SH-SY5Y (cell line): ENCODE measurements at regions not wholly inside any gene's neighbourhood (a gene's known extent, or its start where the extent isn't known, plus 50 kb on each side); places are given as distances from the start of the nearest gene placed in this dataset.

Experiments
- GATA2 ChIP-seq: IDR thresholded peaks from 2 replicates; pipeline ENCODE4 v1.6.1; 2011; ENCODE audit warnings: mild to moderate bottlenecking, low read depth, low read length
- GATA3 ChIP-seq: IDR thresholded peaks from 2 replicates; pipeline ENCODE4 v1.6.1; 2011; ENCODE audit warnings: low read depth, mild to moderate bottlenecking, low read length, moderate library complexity

DNA sequence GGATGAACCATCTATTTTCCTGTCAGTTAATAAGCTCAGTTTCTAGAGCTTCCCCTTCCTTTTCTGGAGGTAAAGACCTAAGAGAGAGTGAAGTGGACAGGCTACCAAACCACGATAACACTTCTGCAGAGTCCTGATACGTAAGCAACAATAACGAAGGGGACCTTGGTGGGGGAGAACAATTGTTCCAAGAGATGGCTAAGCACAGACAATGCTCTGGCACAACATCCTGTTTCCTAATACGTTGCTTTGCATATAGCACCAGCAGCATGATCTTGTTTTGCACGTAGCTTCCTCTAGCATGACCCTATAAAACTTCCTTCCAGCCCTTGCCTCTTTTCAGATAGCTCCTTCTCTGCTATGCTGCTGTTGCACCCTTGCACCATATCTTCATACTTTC lies 247.3 kb downstream of the RAD51AP2 start:
- TF ChIP-seq GATA2 = no peak
- no peak for TF ChIP-seq GATA3
